ENCODE measurements at regions not wholly inside any gene's neighbourhood (a gene's known extent, or its start where the extent isn't known, plus 50 kb on each side); places are given as distances from the start of the nearest gene placed in this dataset.

- no peaks in the 10 kb centered on the region for H3K36me3 ChIP-seq (ENCODE audit: control insufficient read depth in 1 of 2, insufficient read depth in 2 of 2, low read length in 2 of 2)
These were observed 111.9 kb downstream of the GPAM start for GRCh38 chr10:112071596-112072133.

GRCh38 chr10:112078003-112078402, 105.6 kb downstream of the GPAM start:
- Histone ChIP-seq H3K27me3 (ENCODE audit: control insufficient read depth in 1 of 2, insufficient read depth in 2 of 2, low read length in 2 of 2) (no peaks in the 10 kb centered on the region), H3K27ac (ENCODE audit: low read depth, low read length) (no peak overlapping the region), H3K9ac (ENCODE audit: low read depth in 1 of 2, low read length in 2 of 2) (no peak overlapping the region), H3K36me3 (ENCODE audit: control insufficient read depth in 1 of 2, insufficient read depth in 2 of 2, low read length in 2 of 2) (no peaks in the 10 kb centered on the region), H3K4me1 (ENCODE audit: control insufficient read depth in 1 of 2, insufficient read depth in 2 of 2, low read length in 2 of 2) (peaks cover 4% of the 10 kb centered on the region in 2 donors), H3K9me3 (ENCODE audit: control insufficient read depth in 1 of 2, low read length in 2 of 2) (no peaks in the 10 kb centered on the region), H3K4me3 (ENCODE audit: low read depth in 1 of 2, low read length in 2 of 2) (no peak overlapping the region)

More at GRCh38 chr10:112071596-112072133, 111.9 kb downstream of the GPAM start:
- no peaks in the 10 kb centered on the region for H3K4me1 ChIP-seq (ENCODE audit: control insufficient read depth in 1 of 2, insufficient read depth in 2 of 2, low read length in 2 of 2)
- H3K27me3 ChIP-seq (ENCODE audit: control insufficient read depth in 1 of 2, insufficient read depth in 2 of 2, low read length in 2 of 2): no peaks in the 10 kb centered on the region
- H3K9me3 ChIP-seq (ENCODE audit: control insufficient read depth in 1 of 2, low read length in 2 of 2): no peaks in the 10 kb centered on the region
- H3K4me3 ChIP-seq (ENCODE audit: low read depth in 1 of 2, low read length in 2 of 2): no peak overlapping the region
- H3K9ac ChIP-seq (ENCODE audit: low read depth in 1 of 2, low read length in 2 of 2): no peak overlapping the region
- no peak overlapping the region for H3K27ac ChIP-seq (ENCODE audit: low read depth, low read length)

- Histone ChIP-seq H3K4me1 (ENCODE audit: control insufficient read depth in 1 of 2, insufficient read depth in 2 of 2, low read length in 2 of 2) (peaks cover 4 to 7% of the 10 kb centered on the region in 2 donors), H3K27ac (ENCODE audit: low read depth, low read length) (no peak overlapping the region), H3K4me3 (ENCODE audit: low read depth in 1 of 2, low read length in 2 of 2) (no peak overlapping the region), H3K27me3 (ENCODE audit: control insufficient read depth in 1 of 2, insufficient read depth in 2 of 2, low read length in 2 of 2) (no peaks in the 10 kb centered on the region), H3K9me3 (ENCODE audit: control insufficient read depth in 1 of 2, low read length in 2 of 2) (no peaks in the 10 kb centered on the region), H3K9ac (ENCODE audit: low read depth in 1 of 2, low read length in 2 of 2) (no peak overlapping the region), H3K36me3 (ENCODE audit: control insufficient read depth in 1 of 2, insufficient read depth in 2 of 2, low read length in 2 of 2) (no peaks in the 10 kb centered on the region)
These were observed 103.3 kb downstream of the GPAM start for GRCh38 chr10:112080231-112080630.

GRCh38 chr10:112082120-112082519, 101.4 kb downstream of the GPAM start:
- Histone ChIP-seq H3K4me3 (ENCODE audit: low read depth in 1 of 2, low read length in 2 of 2) (no peak overlapping the region), H3K9me3 (ENCODE audit: control insufficient read depth in 1 of 2, low read length in 2 of 2) (no peaks in the 10 kb centered on the region), H3K9ac (ENCODE audit: low read depth in 1 of 2, low read length in 2 of 2) (no peak overlapping the region), H3K36me3 (ENCODE audit: control insufficient read depth in 1 of 2, insufficient read depth in 2 of 2, low read length in 2 of 2) (no peaks in the 10 kb centered on the region), H3K27me3 (ENCODE audit: control insufficient read depth in 1 of 2, insufficient read depth in 2 of 2, low read length in 2 of 2) (no peaks in the 10 kb centered on the region), H3K4me1 (ENCODE audit: control insufficient read depth in 1 of 2, insufficient read depth in 2 of 2, low read length in 2 of 2) (peaks cover 4 to 7% of the 10 kb centered on the region in 2 donors), H3K27ac (ENCODE audit: low read depth, low read length) (no peak overlapping the region)

GRCh38 chr10:112083472-112083871, 100.1 kb downstream of the GPAM start:
- Histone ChIP-seq H3K27me3 (ENCODE audit: control insufficient read depth in 1 of 2, insufficient read depth in 2 of 2, low read length in 2 of 2) (no peaks in the 10 kb centered on the region), H3K4me1 (ENCODE audit: control insufficient read depth in 1 of 2, insufficient read depth in 2 of 2, low read length in 2 of 2) (peaks cover 4 to 7% of the 10 kb centered on the region in 2 donors), H3K9ac (ENCODE audit: low read depth in 1 of 2, low read length in 2 of 2) (no peak overlapping the region), H3K4me3 (ENCODE audit: low read depth in 1 of 2, low read length in 2 of 2) (no peak overlapping the region), H3K36me3 (ENCODE audit: control insufficient read depth in 1 of 2, insufficient read depth in 2 of 2, low read length in 2 of 2) (no peaks in the 10 kb centered on the region), H3K9me3 (ENCODE audit: control insufficient read depth in 1 of 2, low read length in 2 of 2) (no peaks in the 10 kb centered on the region), H3K27ac (ENCODE audit: low read depth, low read length) (no peak overlapping the region)

- no peak overlapping the region for H3K27ac ChIP-seq (ENCODE audit: low read depth, low read length)
- no peaks in the 10 kb centered on the region for H3K9me3 ChIP-seq (ENCODE audit: control insufficient read depth in 1 of 2, low read length in 2 of 2)
- H3K9ac ChIP-seq (ENCODE audit: low read depth in 1 of 2, low read length in 2 of 2): no peak overlapping the region
- H3K36me3 ChIP-seq (ENCODE audit: control insufficient read depth in 1 of 2, insufficient read depth in 2 of 2, low read length in 2 of 2): no peaks in the 10 kb centered on the region
- H3K4me1 ChIP-seq (ENCODE audit: control insufficient read depth in 1 of 2, insufficient read depth in 2 of 2, low read length in 2 of 2): peaks cover 0 to 3% of the 10 kb centered on the region in 2 donors
- no peak overlapping the region for H3K4me3 ChIP-seq (ENCODE audit: low read depth in 1 of 2, low read length in 2 of 2)
- H3K27me3 ChIP-seq (ENCODE audit: control insufficient read depth in 1 of 2, insufficient read depth in 2 of 2, low read length in 2 of 2): no peaks in the 10 kb centered on the region
These were observed 95.6 kb downstream of the GPAM start for GRCh38 chr10:112087953-112088456.

- Histone ChIP-seq H3K4me3 (ENCODE audit: low read depth in 1 of 2, low read length in 2 of 2) (no peak overlapping the region), H3K9me3 (ENCODE audit: control insufficient read depth in 1 of 2, low read length in 2 of 2) (no peaks in the 10 kb centered on the region), H3K9ac (ENCODE audit: low read depth in 1 of 2, low read length in 2 of 2) (no peak overlapping the region), H3K27ac (ENCODE audit: low read depth, low read length) (no peak overlapping the region), H3K36me3 (ENCODE audit: control insufficient read depth in 1 of 2, insufficient read depth in 2 of 2, low read length in 2 of 2) (no peaks in the 10 kb centered on the region), H3K4me1 (ENCODE audit: control insufficient read depth in 1 of 2, insufficient read depth in 2 of 2, low read length in 2 of 2) (no peaks in the 10 kb centered on the region), H3K27me3 (ENCODE audit: control insufficient read depth in 1 of 2, insufficient read depth in 2 of 2, low read length in 2 of 2) (no peaks in the 10 kb centered on the region)
These were observed 91.9 kb downstream of the GPAM start for GRCh38 chr10:112091703-112092102.

GRCh38 chr10:112092519-112092918, 91.0 kb downstream of the GPAM start:
- no peak overlapping the region for H3K27ac ChIP-seq (ENCODE audit: low read depth, low read length)
- no peaks in the 10 kb centered on the region for H3K9me3 ChIP-seq (ENCODE audit: control insufficient read depth in 1 of 2, low read length in 2 of 2)
- no peaks in the 10 kb centered on the region for H3K4me1 ChIP-seq (ENCODE audit: control insufficient read depth in 1 of 2, insufficient read depth in 2 of 2, low read length in 2 of 2)
- no peak overlapping the region for H3K4me3 ChIP-seq (ENCODE audit: low read depth in 1 of 2, low read length in 2 of 2)
- no peak overlapping the region for H3K9ac ChIP-seq (ENCODE audit: low read depth in 1 of 2, low read length in 2 of 2)
- no peaks in the 10 kb centered on the region for H3K36me3 ChIP-seq (ENCODE audit: control insufficient read depth in 1 of 2, insufficient read depth in 2 of 2, low read length in 2 of 2)
- H3K27me3 ChIP-seq (ENCODE audit: control insufficient read depth in 1 of 2, insufficient read depth in 2 of 2, low read length in 2 of 2): no peaks in the 10 kb centered on the region

- Histone ChIP-seq H3K36me3 (ENCODE audit: control insufficient read depth in 1 of 2, insufficient read depth in 2 of 2, low read length in 2 of 2) (no peaks in the 10 kb centered on the region), H3K27ac (ENCODE audit: low read depth, low read length) (no peak overlapping the region), H3K27me3 (ENCODE audit: control insufficient read depth in 1 of 2, insufficient read depth in 2 of 2, low read length in 2 of 2) (no peaks in the 10 kb centered on the region), H3K9ac (ENCODE audit: low read depth in 1 of 2, low read length in 2 of 2) (no peak overlapping the region), H3K4me3 (ENCODE audit: low read depth in 1 of 2, low read length in 2 of 2) (no peak overlapping the region), H3K9me3 (ENCODE audit: control insufficient read depth in 1 of 2, low read length in 2 of 2) (no peaks in the 10 kb centered on the region), H3K4me1 (ENCODE audit: control insufficient read depth in 1 of 2, insufficient read depth in 2 of 2, low read length in 2 of 2) (no peaks in the 10 kb centered on the region)
These were observed 88.6 kb downstream of the GPAM start for GRCh38 chr10:112094984-112095383.

- Histone ChIP-seq H3K27ac (ENCODE audit: low read depth, low read length) (no peak overlapping the region), H3K36me3 (ENCODE audit: control insufficient read depth in 1 of 2, insufficient read depth in 2 of 2, low read length in 2 of 2) (no peaks in the 10 kb centered on the region), H3K9ac (ENCODE audit: low read depth in 1 of 2, low read length in 2 of 2) (no peak overlapping the region), H3K9me3 (ENCODE audit: control insufficient read depth in 1 of 2, low read length in 2 of 2) (no peaks in the 10 kb centered on the region), H3K4me3 (ENCODE audit: low read depth in 1 of 2, low read length in 2 of 2) (no peak overlapping the region), H3K4me1 (ENCODE audit: control insufficient read depth in 1 of 2, insufficient read depth in 2 of 2, low read length in 2 of 2) (no peaks in the 10 kb centered on the region), H3K27me3 (ENCODE audit: control insufficient read depth in 1 of 2, insufficient read depth in 2 of 2, low read length in 2 of 2) (no peaks in the 10 kb centered on the region)
These were observed 87.8 kb downstream of the GPAM start for GRCh38 chr10:112095731-112096130.

- no peak overlapping the region for H3K4me3 ChIP-seq (ENCODE audit: low read depth in 1 of 2, low read length in 2 of 2)
- no peaks in the 10 kb centered on the region for H3K27me3 ChIP-seq (ENCODE audit: control insufficient read depth in 1 of 2, insufficient read depth in 2 of 2, low read length in 2 of 2)
- no peak overlapping the region for H3K27ac ChIP-seq (ENCODE audit: low read depth, low read length)
- H3K9me3 ChIP-seq (ENCODE audit: control insufficient read depth in 1 of 2, low read length in 2 of 2): no peaks in the 10 kb centered on the region
- no peak overlapping the region for H3K9ac ChIP-seq (ENCODE audit: low read depth in 1 of 2, low read length in 2 of 2)
- H3K36me3 ChIP-seq (ENCODE audit: control insufficient read depth in 1 of 2, insufficient read depth in 2 of 2, low read length in 2 of 2): no peaks in the 10 kb centered on the region
- H3K4me1 ChIP-seq (ENCODE audit: control insufficient read depth in 1 of 2, insufficient read depth in 2 of 2, low read length in 2 of 2): no peaks in the 10 kb centered on the region
These were observed 84.9 kb downstream of the GPAM start for GRCh38 chr10:112098682-112099081.

All from duodenal mucosa (tissue), 2 donors.